SK-N-SH (cell line): ENCODE measurements at regions not wholly inside any gene's neighbourhood (a gene's known extent, or its start where the extent isn't known, plus 50 kb on each side); places are given as distances from the start of the nearest gene placed in this dataset.

Experiments
- CTCF ChIA-PET: fragments of 300-600, 350-600 bp; formaldehyde crosslinking; extraction: SDS; loops from one replicate; lab custom pipeline; 2021; lab: Yijun Ruan, JAX
- POLR2A ChIA-PET: fragments of 350-600 bp; sonication (Branson Sonifier 250); formaldehyde crosslinking; extraction: SDS; loops from one replicate; lab custom pipeline; 2020; ENCODE audit warnings: antibody characterized with exemption, inconsistent platforms; lab: Yijun Ruan, JAX
- DNase-seq: peaks from one replicate; pipeline ENCODE4 v3.0.0; 2012
- H2AFZ ChIP-seq: fragments of 200-600 bp; sonication (generic); 2 replicates; pipeline ENCODE4 v1.8.1; 2016; ENCODE audit warnings: antibody characterized with exemption, mild to moderate bottlenecking, low read depth
- H3F3A ChIP-seq: fragments of 200-600 bp; sonication (generic); replicated peaks from 2 replicates; pipeline ENCODE3; 2016; ENCODE audit warnings: antibody characterized with exemption, mild to moderate bottlenecking; ENCODE audit not compliant: insufficient read depth
- H3K27ac ChIP-seq, 2 experiments: fragments of 200-500 bp in 1 of 2; fragments of 200-600 bp in 1 of 2; sonication (Bioruptor generic) in 1 of 2; sonication (generic), shearing (Covaris generic) in 1 of 2; 2 replicates each; pipeline versions ENCODE4 v1.5.1 to v1.6.1; 2014 to 2016; ENCODE audit warnings: low read depth in 2 of 2, inconsistent platforms in 1 of 2, low read length in 1 of 2, mild to moderate bottlenecking in 1 of 2, mixed read lengths in 1 of 2
- H3K27me3 ChIP-seq: fragments of 200-600 bp; sonication (generic), shearing (Covaris generic); 2 replicates; pipeline ENCODE4 v1.6.1; 2016; ENCODE audit warnings: mixed run types; ENCODE audit not compliant: insufficient read depth
- H3K36me3 ChIP-seq, 2 experiments: fragments of 200-500 bp in 1 of 2; fragments of 200-600 bp in 1 of 2; sonication (Bioruptor generic) in 1 of 2; sonication (generic) in 1 of 2; replicated peaks in 1 of 2; 2 replicates each; pipeline versions ENCODE3 to v1.5.1; 2014 to 2016; ENCODE audit warnings: low read length in 1 of 2, mild to moderate bottlenecking in 1 of 2; ENCODE audit not compliant: insufficient read depth in 2 of 2, control insufficient read depth in 1 of 2
- H3K4me1 ChIP-seq, 2 experiments: fragments of 200-500 bp in 1 of 2; fragments of 200-600 bp in 1 of 2; sonication (Bioruptor generic) in 1 of 2; sonication (generic), shearing (Covaris generic) in 1 of 2; 2 replicates each; pipeline versions ENCODE4 v1.5.1 to v1.6.1; 2014 to 2016; ENCODE audit warnings: low read depth in 1 of 2, low read length in 1 of 2, mixed run types in 1 of 2; ENCODE audit not compliant: insufficient read depth in 2 of 2, control insufficient read depth in 1 of 2
- H3K4me2 ChIP-seq: fragments of 200-600 bp; sonication (generic), shearing (Covaris generic); 2 replicates; pipeline ENCODE4 v1.6.1; 2017; ENCODE audit warnings: mixed run types
- H3K4me3 ChIP-seq, 2 experiments: fragments of 200-500 bp in 1 of 2; fragments of 200-600 bp in 1 of 2; sonication (Bioruptor generic) in 1 of 2; sonication (generic), shearing (Covaris generic) in 1 of 2; 2 replicates each; pipeline versions ENCODE4 v1.5.1 to v1.8.1; 2014 to 2016; ENCODE audit warnings: low read depth in 2 of 2, inconsistent platforms in 1 of 2, low read length in 1 of 2, mild to moderate bottlenecking in 1 of 2, mixed read lengths in 1 of 2, moderate library complexity in 1 of 2
- H3K79me2 ChIP-seq: fragments of 200-600 bp; sonication (generic); 2 replicates; pipeline ENCODE4 v1.8.1; 2017; ENCODE audit warnings: mild to moderate bottlenecking; ENCODE audit not compliant: insufficient read depth
- H3K9ac ChIP-seq: fragments of 200-600 bp; sonication (generic); 2 replicates; pipeline ENCODE4 v1.6.1; 2017; ENCODE audit warnings: mixed run types
- H3K9me2 ChIP-seq: fragments of 200-600 bp; sonication (generic); 2 replicates; pipeline ENCODE4 v1.6.1; 2017; ENCODE audit warnings: mixed run types
- H3K9me3 ChIP-seq: fragments of 200-600 bp; sonication (generic); 2 replicates; pipeline ENCODE4 v1.6.1; 2017; ENCODE audit warnings: mixed run types, mild to moderate bottlenecking, moderate library complexity
- H4K20me1 ChIP-seq: fragments of 200-600 bp; sonication (generic); 2 replicates; pipeline ENCODE4 v1.6.1; 2017; ENCODE audit warnings: mild to moderate bottlenecking, mixed run types; ENCODE audit not compliant: insufficient read depth
- CHD2 ChIP-seq: fragments of 150-350 bp; IDR thresholded peaks from 2 replicates; pipeline ENCODE4 v1.6.1; 2018; ENCODE audit warnings: low read length; ENCODE audit not compliant: partially characterized antibody
- EP300 ChIP-seq, 2 experiments: IDR thresholded peaks; 2 replicates each; pipeline versions ENCODE4 v1.4.0 to v1.6.1; 2012; ENCODE audit warnings: borderline replicate concordance in 1 of 2, low read depth in 1 of 2, low read length in 1 of 2
- EZH2phosphoT487 ChIP-seq: fragments of 200-600 bp; sonication (generic); IDR thresholded peaks from 2 replicates; pipeline ENCODE4 v1.6.1; 2017; ENCODE audit warnings: low read depth, mixed run types, mild to moderate bottlenecking, antibody characterized with exemption, moderate library complexity, borderline replicate concordance
- FOSL2 ChIP-seq: IDR thresholded peaks from 2 replicates; pipeline ENCODE4 v1.4.0; 2012; ENCODE audit warnings: low read depth, mild to moderate bottlenecking, moderate library complexity, borderline replicate concordance
- FOXJ3 ChIP-seq: sonication (generic); formaldehyde crosslinking; IDR thresholded peaks from 2 replicates; pipeline ENCODE4 v1.5.1; 2020; ENCODE audit warnings: mild to moderate bottlenecking, missing genetic modification reagents
- FOXM1 ChIP-seq: IDR thresholded peaks from 2 replicates; pipeline ENCODE4 v1.4.0; 2012; ENCODE audit warnings: low read depth, mild to moderate bottlenecking
- GATA2 ChIP-seq: sonication (generic); formaldehyde crosslinking; IDR thresholded peaks from 2 replicates; pipeline ENCODE4 v1.5.0; 2020; ENCODE audit warnings: mild to moderate bottlenecking, missing genetic modification reagents
- JUND ChIP-seq: IDR thresholded peaks from 2 replicates; pipeline ENCODE4 v1.4.0; 2012
- MEF2A ChIP-seq: IDR thresholded peaks from 2 replicates; pipeline ENCODE4 v1.4.0; 2012; ENCODE audit warnings: low read depth, borderline replicate concordance
- NFIC ChIP-seq: IDR thresholded peaks from 2 replicates; pipeline ENCODE4 v1.4.0; 2012; ENCODE audit warnings: borderline replicate concordance
- NRF1 ChIP-seq: IDR thresholded peaks from 2 replicates; pipeline ENCODE4 v1.6.1; 2012; ENCODE audit warnings: low read depth, mild to moderate bottlenecking, low read length
- RCOR1 ChIP-seq: fragments of 150-350 bp; IDR thresholded peaks from 2 replicates; pipeline ENCODE4 v1.6.1; 2017; ENCODE audit warnings: antibody characterized with exemption, low read length
- RFX5 ChIP-seq: IDR thresholded peaks from 2 replicates; pipeline ENCODE4 v1.6.1; 2012; ENCODE audit warnings: mild to moderate bottlenecking, improper control_type of control experiment, low read length
- RXRA ChIP-seq: IDR thresholded peaks from 2 replicates; pipeline ENCODE4 v1.4.0; 2012; ENCODE audit warnings: low read depth, mild to moderate bottlenecking, borderline replicate concordance
- SIN3A ChIP-seq: IDR thresholded peaks from 2 replicates; pipeline ENCODE4 v1.6.1; 2012; ENCODE audit warnings: low read depth, mild to moderate bottlenecking, low read length, moderate library complexity, borderline replicate concordance
- TAF1 ChIP-seq: IDR thresholded peaks from 2 replicates; pipeline ENCODE4 v1.6.1; 2012; ENCODE audit warnings: low read depth, mild to moderate bottlenecking, low read length, moderate library complexity, borderline replicate concordance
- WGBS: methylation state at CpG from one replicate; pipeline ENCODE4 v1.1.6; 2017; ENCODE audit warnings: low lambda C conversion rate; 5-methylcytosine and 5-hydroxymethylcytosine counted together
- TF ChIP-seq, protein P1 (sequence below): IDR thresholded peaks from 2 replicates; pipeline ENCODE4 v1.4.0; 2012; ENCODE audit warnings: low read depth
- TF ChIP-seq, protein P2 (sequence below): IDR thresholded peaks from 2 replicates; pipeline ENCODE4 v1.4.0; 2012; ENCODE audit warnings: low read depth, borderline replicate concordance
- TF ChIP-seq, protein P3 (sequence below): IDR thresholded peaks from 2 replicates; pipeline ENCODE4; 2012
- TF ChIP-seq, protein P4 (sequence below): fragments of 200-600 bp; sonication (generic); IDR thresholded peaks from 2 replicates; pipeline ENCODE4 v1.6.1; 2017; ENCODE audit warnings: antibody characterized with exemption, mild to moderate bottlenecking, moderate library complexity

DNA sequence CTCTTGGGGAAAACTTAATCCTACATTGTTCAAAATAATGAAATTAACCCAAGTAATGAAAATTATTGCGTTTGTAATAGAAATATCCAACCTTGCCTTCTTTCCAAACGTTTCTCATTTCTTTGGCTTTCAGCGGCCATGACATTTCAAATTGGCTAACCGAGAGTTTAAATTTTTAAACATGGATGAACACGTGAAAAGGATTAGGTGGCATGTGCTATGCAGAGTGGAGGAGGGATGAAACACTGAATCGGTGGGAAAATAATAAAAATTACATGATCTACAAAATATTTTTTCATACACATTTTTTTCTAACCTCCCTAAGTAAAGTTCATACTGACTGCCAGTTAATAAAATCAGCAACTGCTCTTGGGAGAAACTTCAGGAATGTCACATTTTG is 728.4 kb upstream of the PKDCC start:
- H2AFZ ChIP-seq: no peak overlapping the region

DNA sequence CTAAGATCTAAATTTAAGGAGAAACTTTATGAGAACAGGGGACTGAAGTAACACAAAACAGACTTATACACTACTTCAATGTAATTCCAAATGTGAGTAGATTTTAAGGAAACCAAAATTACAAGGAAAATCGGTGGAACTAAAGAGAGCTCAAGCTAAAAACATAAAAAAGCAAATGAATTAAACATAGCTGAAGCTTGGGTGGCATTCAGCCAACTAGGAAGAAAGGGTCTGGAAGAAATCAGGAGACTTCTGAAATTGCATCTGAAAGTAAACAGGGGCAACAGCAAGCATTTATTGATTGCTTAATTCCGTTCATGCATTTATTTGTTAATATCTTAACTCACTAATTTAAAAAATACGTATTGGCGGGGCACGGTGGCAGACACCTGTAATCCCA is 727.3 kb upstream of the PKDCC start:
- 48% methylated on average over 5 of the region's 5 CpGs for whole genome bisulfite sequencing
- no peaks in the 10 kb centered on the region; a peak in 1 of 4 replicates for H3K4me1 ChIP-seq
- H3K4me3 ChIP-seq: no peak overlapping the region

More for the DNA sequence above, 728.4 kb upstream of the PKDCC start:
- Histone ChIP-seq H3K9ac (no peak overlapping the region), H3F3A (no peaks in the 10 kb centered on the region), H3K79me2 (no peaks in the 10 kb centered on the region), H4K20me1 (no peaks in the 10 kb centered on the region), H3K4me1 (no peaks in the 10 kb centered on the region; a peak in 1 of 4 replicates), H3K4me3 (no peak overlapping the region), H3K27ac (no peak overlapping the region), H3K27me3 (no peaks in the 10 kb centered on the region), H3K9me2 (no peaks in the 10 kb centered on the region), H3K36me3 (no peaks in the 10 kb centered on the region), H3K9me3 (no peaks in the 10 kb centered on the region), H3K4me2 (no peak overlapping the region)
- no peak for DNase-seq
- POLR2A ChIA-PET: no interaction called here
- CTCF ChIA-PET: interaction anchor here (1.2 kb wide), 1 partner anchor 351 kb away, joined by 3 read pairs; no protein-coding TSS in a partner anchor
- 44% methylated on average over 6 of the region's 6 CpGs for WGBS
- no peak for TF ChIP-seq EP300 (IDR thresholded peaks at IDR 0.05; ENCODE audit: borderline replicate concordance in 1 of 2, low read depth in 1 of 2, low read length in 1 of 2)
- TF ChIP-seq, protein P1, sequence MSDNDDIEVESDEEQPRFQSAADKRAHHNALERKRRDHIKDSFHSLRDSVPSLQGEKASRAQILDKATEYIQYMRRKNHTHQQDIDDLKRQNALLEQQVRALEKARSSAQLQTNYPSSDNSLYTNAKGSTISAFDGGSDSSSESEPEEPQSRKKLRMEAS: no peak
- no peak for TF ChIP-seq RCOR1
- TF ChIP-seq MEF2A: no peak
- TF ChIP-seq GATA2 (CRISPR knock-in tag): no peak
- TF ChIP-seq JUND: no peak
- TF ChIP-seq CHD2: no peak
- TF ChIP-seq RFX5: no peak
- no peak for TF ChIP-seq FOXJ3
- TF ChIP-seq, protein P2, sequence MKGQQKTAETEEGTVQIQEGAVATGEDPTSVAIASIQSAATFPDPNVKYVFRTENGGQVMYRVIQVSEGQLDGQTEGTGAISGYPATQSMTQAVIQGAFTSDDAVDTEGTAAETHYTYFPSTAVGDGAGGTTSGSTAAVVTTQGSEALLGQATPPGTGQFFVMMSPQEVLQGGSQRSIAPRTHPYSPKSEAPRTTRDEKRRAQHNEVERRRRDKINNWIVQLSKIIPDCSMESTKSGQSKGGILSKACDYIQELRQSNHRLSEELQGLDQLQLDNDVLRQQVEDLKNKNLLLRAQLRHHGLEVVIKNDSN: no peak
- TF ChIP-seq, protein P3, sequence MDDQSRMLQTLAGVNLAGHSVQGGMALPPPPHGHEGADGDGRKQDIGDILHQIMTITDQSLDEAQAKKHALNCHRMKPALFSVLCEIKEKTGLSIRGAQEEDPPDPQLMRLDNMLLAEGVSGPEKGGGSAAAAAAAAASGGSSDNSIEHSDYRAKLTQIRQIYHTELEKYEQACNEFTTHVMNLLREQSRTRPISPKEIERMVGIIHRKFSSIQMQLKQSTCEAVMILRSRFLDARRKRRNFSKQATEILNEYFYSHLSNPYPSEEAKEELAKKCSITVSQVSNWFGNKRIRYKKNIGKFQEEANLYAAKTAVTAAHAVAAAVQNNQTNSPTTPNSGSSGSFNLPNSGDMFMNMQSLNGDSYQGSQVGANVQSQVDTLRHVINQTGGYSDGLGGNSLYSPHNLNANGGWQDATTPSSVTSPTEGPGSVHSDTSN: no peak
- no peak for TF ChIP-seq NFIC
- TF ChIP-seq FOSL2: no peak
- TF ChIP-seq RXRA: no peak

More for the DNA sequence above, 727.3 kb upstream of the PKDCC start:
- no peaks in the 10 kb centered on the region for H4K20me1 ChIP-seq
- ChIA-PET POLR2A (no interaction called here), CTCF (interaction anchor here (0.8 to 1.2 kb wide), 3 partner anchors 10 to 352 kb away, joined by 3 read pairs; no protein-coding TSS in a partner anchor)
- H3K27me3 ChIP-seq: no peaks in the 10 kb centered on the region
- H2AFZ ChIP-seq: no peak overlapping the region
- TF ChIP-seq, protein P4, sequence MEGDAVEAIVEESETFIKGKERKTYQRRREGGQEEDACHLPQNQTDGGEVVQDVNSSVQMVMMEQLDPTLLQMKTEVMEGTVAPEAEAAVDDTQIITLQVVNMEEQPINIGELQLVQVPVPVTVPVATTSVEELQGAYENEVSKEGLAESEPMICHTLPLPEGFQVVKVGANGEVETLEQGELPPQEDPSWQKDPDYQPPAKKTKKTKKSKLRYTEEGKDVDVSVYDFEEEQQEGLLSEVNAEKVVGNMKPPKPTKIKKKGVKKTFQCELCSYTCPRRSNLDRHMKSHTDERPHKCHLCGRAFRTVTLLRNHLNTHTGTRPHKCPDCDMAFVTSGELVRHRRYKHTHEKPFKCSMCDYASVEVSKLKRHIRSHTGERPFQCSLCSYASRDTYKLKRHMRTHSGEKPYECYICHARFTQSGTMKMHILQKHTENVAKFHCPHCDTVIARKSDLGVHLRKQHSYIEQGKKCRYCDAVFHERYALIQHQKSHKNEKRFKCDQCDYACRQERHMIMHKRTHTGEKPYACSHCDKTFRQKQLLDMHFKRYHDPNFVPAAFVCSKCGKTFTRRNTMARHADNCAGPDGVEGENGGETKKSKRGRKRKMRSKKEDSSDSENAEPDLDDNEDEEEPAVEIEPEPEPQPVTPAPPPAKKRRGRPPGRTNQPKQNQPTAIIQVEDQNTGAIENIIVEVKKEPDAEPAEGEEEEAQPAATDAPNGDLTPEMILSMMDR: no peak
- TF ChIP-seq CHD2 (no peak), RFX5 (no peak), TAF1 (no peak), FOXM1 (no peak), EZH2phosphoT487 (no peak), MEF2A (no peak), SIN3A (no peak), GATA2 (CRISPR knock-in tag) (no peak), NRF1 (no peak)
- TF ChIP-seq, protein P2: no peak
- H3K36me3 ChIP-seq: no peaks in the 10 kb centered on the region
- H3K27ac ChIP-seq: no peak overlapping the region
- no peak overlapping the region for H3K4me2 ChIP-seq
- no peaks in the 10 kb centered on the region for H3K9me3 ChIP-seq
- H3K9me2 ChIP-seq: no peaks in the 10 kb centered on the region
- no peaks in the 10 kb centered on the region for H3F3A ChIP-seq
- DNase-seq: no peak
- H3K79me2 ChIP-seq: no peaks in the 10 kb centered on the region
- no peak overlapping the region for H3K9ac ChIP-seq
